Mammary epithelial cell (primary cell): ENCODE measurements at regions not wholly inside any gene's neighbourhood (a gene's known extent, or its start where the extent isn't known, plus 50 kb on each side); places are given as distances from the start of the nearest gene placed in this dataset.

Experiments used
- CTCF ChIP-seq, 2 donors: IDR thresholded peaks in 1 of 2; conservative IDR thresholded peaks in 1 of 2; 2 replicates each; pipeline ENCODE4 v1.5.1; 2011 to 2012; ENCODE audit warnings: inconsistent platforms in 2 of 2, low read length in 2 of 2, mild to moderate bottlenecking in 2 of 2, control low read depth in 1 of 2, low read depth in 1 of 2; ENCODE audit not compliant: insufficient read depth in 1 of 2; ENCODE audit errors: extremely low read depth in 1 of 2
- EZH2 ChIP-seq: IDR thresholded peaks from 2 replicates; pipeline ENCODE4 v1.6.1; 2012; ENCODE audit warnings: low read length, inconsistent platforms, borderline replicate concordance

- TF ChIP-seq EZH2 (no peak), CTCF (conservative IDR thresholded peaks at IDR 0.05 in 1 of 2, IDR thresholded peaks at IDR 0.05 in 1 of 2; ENCODE audit: extremely low read depth in 1 of 2, insufficient read depth in 1 of 2, low read depth in 1 of 2, low read length in 2 of 2) (no peak)
Measured at GRCh38 chr14:44418856-44419255, 88.2 kb downstream of the FSCB start.
